22Rv1 (cell line): ENCODE measurements at regions not wholly inside any gene's neighbourhood (a gene's known extent, or its start where the extent isn't known, plus 50 kb on each side); places are given as distances from the start of the nearest gene placed in this dataset.

Experiments
- H3K27ac ChIP-seq: fragments of 450-650 bp; 2 replicates; pipeline ENCODE4 v1.5.1; 2017
- ZFX ChIP-seq: fragments of 450-650 bp; IDR thresholded peaks from 2 replicates; pipeline ENCODE4 v1.6.1; 2017; ENCODE audit warnings: antibody characterized with exemption, borderline replicate concordance
- TF ChIP-seq, protein P1 (sequence below): fragments of 450-650 bp; IDR thresholded peaks from 2 replicates; pipeline ENCODE4 v1.5.1; 2017; ENCODE audit warnings: mild to moderate bottlenecking

DNA sequence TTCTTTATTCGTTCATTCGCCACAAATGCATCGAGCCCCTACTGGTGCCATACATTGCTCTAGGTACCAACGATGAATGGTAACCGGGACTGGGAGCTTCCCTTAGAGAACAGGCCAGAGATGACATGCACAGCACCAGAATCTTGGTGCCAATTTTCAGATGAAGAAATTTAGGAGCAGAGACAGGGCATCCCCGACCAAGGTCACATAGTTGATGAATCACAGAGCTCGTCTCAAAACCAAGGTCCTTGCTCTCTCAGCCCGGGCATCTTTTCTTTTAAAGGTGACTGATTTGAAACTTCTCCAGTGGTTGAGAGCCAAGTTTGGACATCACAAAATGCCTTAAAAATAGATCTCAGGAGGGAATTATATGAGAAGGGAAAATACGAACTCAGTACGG lies 73.2 kb upstream of the C16orf82 start:
- TF ChIP-seq, protein P1, sequence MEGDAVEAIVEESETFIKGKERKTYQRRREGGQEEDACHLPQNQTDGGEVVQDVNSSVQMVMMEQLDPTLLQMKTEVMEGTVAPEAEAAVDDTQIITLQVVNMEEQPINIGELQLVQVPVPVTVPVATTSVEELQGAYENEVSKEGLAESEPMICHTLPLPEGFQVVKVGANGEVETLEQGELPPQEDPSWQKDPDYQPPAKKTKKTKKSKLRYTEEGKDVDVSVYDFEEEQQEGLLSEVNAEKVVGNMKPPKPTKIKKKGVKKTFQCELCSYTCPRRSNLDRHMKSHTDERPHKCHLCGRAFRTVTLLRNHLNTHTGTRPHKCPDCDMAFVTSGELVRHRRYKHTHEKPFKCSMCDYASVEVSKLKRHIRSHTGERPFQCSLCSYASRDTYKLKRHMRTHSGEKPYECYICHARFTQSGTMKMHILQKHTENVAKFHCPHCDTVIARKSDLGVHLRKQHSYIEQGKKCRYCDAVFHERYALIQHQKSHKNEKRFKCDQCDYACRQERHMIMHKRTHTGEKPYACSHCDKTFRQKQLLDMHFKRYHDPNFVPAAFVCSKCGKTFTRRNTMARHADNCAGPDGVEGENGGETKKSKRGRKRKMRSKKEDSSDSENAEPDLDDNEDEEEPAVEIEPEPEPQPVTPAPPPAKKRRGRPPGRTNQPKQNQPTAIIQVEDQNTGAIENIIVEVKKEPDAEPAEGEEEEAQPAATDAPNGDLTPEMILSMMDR = no peak
- TF ChIP-seq ZFX = no peak
- no peak overlapping the region for H3K27ac ChIP-seq

DNA sequence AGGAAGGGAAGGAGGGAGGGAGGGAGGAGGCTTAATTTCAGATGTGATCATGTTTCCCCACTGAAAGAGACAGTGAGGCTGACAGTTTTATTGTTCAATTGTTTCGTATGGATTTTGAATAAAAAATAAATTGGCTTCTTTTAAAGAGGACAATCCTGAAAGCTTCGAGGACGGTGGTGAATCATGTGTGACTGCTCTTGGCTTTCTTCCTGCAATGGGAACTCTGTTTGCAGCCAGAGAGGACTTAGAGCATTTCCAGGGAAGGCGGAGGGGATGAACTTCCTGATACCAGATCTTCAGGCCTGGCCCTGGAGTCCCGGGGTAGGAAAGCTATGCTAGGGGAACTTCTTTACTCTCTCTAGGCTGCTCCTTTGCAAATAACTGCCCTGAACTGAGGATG lies 72.8 kb upstream of the C16orf82 start:
- no peak overlapping the region for H3K27ac ChIP-seq
- TF ChIP-seq, protein P1 = no peak
- no peak for TF ChIP-seq ZFX

DNA sequence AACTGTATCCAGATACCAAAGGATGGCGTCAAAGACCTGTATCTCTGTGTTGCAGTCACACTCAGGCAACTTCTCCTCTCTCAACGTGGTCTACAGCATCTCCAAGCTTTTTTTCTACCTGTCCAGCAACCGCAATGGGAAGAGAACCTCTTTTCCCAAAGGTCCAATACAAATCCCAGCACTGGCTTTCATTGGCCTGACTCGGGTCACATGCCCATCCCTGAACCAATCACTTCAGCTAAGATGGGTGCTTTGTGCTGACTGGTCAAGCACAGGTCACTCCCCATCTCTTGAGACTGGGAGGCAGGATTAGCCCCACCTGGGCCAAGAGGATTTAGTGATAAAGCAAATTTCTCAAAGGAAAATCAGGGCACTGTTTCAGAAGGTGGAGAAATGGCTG lies 71.2 kb upstream of the C16orf82 start:
- no peak overlapping the region for H3K27ac ChIP-seq
- TF ChIP-seq, protein P1 = no peak
- no peak for TF ChIP-seq ZFX

DNA sequence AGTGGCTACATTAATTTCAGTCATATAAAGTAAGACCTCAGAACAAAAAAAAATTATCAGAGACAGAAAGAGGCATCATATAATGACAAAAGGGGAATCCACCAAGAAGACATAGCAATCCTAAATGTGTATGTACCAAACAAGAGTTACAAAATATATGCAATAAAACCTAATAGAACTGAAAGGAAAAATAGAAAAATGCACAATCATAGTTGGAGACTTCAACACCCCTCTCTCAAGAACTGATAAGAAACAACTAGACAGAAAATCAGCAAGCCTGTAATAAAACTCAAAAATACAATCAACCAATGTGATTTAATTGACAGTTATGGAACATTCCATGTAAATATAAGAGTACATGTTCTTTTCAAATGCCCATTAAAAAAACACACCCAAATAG lies 61.3 kb upstream of the C16orf82 start:
- no peak overlapping the region for H3K27ac ChIP-seq
- TF ChIP-seq, protein P1 = no peak
- no peak for TF ChIP-seq ZFX
